PC-9 (cell line): ENCODE measurements at regions not wholly inside any gene's neighbourhood (a gene's known extent, or its start where the extent isn't known, plus 50 kb on each side); places are given as distances from the start of the nearest gene placed in this dataset.

ENCODE experiments used
- CTCF ChIP-seq: fragments of 200-600 bp; sonication (generic); conservative IDR thresholded peaks from 2 replicates; pipeline ENCODE4 v1.6.1; 2017; ENCODE audit warnings: mixed run types, antibody characterized with exemption, mild to moderate bottlenecking, moderate library complexity
- EZH2 ChIP-seq: fragments of 200-600 bp; sonication (generic); IDR thresholded peaks from 2 replicates; pipeline ENCODE4 v1.8.0; 2017; ENCODE audit warnings: antibody characterized with exemption, low read depth

GRCh38 chr3:104646196-104646595, 720.5 kb upstream of the ALCAM start:
- TF ChIP-seq CTCF, result no peak
- no peak for TF ChIP-seq EZH2
